GM10266 (cell line): ENCODE measurements at regions not wholly inside any gene's neighbourhood (a gene's known extent, or its start where the extent isn't known, plus 50 kb on each side); places are given as distances from the start of the nearest gene placed in this dataset.

Source experiments
- DNase-seq: peaks from one replicate; pipeline ENCODE4 v3.0.0; 2012; ENCODE audit errors: extremely low spot score
- TF ChIP-seq, protein P1 (sequence below): IDR thresholded peaks from 2 replicates; pipeline ENCODE4 v1.5.1; 2012; ENCODE audit warnings: mild to moderate bottlenecking, low read depth; ENCODE audit not compliant: control insufficient read depth, insufficient read depth; ENCODE audit errors: missing control alignments

DNA sequence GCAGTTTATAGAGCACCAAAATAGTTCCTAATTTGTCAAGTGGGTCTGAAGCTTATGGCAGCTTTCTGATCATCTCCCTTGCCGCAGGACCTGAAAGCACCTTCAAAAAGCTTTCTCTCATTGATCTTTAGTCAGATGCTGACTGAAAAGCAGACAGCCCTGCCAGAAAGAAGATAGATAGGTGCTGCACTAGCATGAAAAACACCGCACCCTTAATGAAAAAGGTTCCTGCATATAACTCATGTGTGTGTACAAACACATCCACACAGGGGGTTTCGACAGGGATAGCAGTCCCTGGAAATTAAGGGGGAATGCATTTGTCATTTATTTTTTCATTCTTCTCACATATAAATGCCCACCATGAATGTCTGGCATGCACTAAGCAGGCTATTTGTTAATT is 361.7 kb upstream of the SNX7 start:
- DNase-seq = no peak
- TF ChIP-seq, protein P1, sequence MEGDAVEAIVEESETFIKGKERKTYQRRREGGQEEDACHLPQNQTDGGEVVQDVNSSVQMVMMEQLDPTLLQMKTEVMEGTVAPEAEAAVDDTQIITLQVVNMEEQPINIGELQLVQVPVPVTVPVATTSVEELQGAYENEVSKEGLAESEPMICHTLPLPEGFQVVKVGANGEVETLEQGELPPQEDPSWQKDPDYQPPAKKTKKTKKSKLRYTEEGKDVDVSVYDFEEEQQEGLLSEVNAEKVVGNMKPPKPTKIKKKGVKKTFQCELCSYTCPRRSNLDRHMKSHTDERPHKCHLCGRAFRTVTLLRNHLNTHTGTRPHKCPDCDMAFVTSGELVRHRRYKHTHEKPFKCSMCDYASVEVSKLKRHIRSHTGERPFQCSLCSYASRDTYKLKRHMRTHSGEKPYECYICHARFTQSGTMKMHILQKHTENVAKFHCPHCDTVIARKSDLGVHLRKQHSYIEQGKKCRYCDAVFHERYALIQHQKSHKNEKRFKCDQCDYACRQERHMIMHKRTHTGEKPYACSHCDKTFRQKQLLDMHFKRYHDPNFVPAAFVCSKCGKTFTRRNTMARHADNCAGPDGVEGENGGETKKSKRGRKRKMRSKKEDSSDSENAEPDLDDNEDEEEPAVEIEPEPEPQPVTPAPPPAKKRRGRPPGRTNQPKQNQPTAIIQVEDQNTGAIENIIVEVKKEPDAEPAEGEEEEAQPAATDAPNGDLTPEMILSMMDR = no peak

DNA sequence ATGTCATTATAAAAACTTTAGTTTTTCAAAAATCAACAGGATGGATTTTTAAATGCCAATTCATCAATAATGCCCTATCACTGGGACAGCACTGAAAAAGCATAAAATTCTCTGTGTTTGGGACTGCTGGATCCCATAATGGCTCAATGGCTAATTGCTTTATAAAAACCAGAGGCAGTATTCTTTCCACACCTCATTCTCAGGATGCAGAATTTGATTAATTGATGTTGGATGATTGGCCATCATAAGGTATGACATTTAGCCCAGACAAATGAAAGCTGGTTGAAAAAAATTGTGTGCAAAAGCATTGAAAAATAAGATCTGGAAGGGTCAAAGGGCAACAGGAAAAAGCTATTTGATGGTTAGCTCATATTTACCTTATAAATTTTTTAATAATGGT is 362.2 kb upstream of the SNX7 start:
- TF ChIP-seq, protein P1 = no peak
- no peak for DNase-seq

DNA sequence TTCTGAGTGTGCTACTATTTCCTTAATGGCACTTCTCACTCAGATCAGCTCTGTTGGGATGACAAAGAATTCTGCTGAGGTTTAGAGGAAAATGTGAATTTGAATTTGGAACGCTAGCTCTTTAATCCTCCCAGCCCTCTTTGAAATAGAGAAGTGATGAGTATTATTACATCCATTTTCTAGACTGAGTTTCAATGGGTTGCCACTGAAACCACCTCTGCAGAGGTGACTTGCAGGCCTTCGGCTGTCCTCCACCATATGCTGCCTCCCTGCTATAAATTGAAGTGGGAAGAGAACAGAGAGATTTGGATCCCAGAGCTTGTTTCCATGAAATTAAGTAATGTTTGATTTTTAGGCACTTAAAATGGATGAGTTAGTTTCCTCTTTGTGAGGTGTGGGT is 363.2 kb upstream of the SNX7 start:
- TF ChIP-seq, protein P1 = no peak
- no peak for DNase-seq

- DNase-seq = no peak
- TF ChIP-seq, protein P1 = no peak
Observed at GRCh38 chr1:98296681-98297080, 364.8 kb upstream of the SNX7 start.

GRCh38 chr1:98294127-98294526 is 367.4 kb upstream of the SNX7 start:
- TF ChIP-seq, protein P1 = no peak
- no peak for DNase-seq

GRCh38 chr1:98292994-98293393 is 368.5 kb upstream of the SNX7 start:
- DNase-seq = no peak
- TF ChIP-seq, protein P1 = no peak

DNA sequence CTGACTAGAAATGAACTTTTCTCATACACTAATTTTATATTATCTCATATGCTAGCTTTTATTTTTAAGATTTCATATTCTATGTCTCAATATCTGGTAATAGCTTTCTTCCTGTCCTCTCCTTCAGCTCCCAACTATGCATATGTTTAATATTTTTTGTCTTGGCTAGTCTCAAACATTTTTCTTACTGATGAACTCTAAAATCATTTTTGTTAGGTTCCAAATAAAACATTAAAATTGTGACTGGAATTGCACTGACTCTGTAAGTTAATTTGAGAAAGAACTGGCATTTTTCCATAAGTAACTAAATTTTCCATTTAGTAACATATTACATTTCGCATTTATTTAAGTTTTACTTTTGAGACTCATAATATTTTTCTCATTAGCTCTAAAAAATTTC is 368.5 kb upstream of the DPYD start:
- TF ChIP-seq, protein P1 = no peak
- DNase-seq = no peak
